ENCODE measurements at regions not wholly inside any gene's neighbourhood (a gene's known extent, or its start where the extent isn't known, plus 50 kb on each side); places are given as distances from the start of the nearest gene placed in this dataset.

GRCh38 chr10:108765794-108766193 is 1157.5 kb downstream of the XPNPEP1 start:
- no peak for DNase-seq

GRCh38 chr10:108757946-108758345 is 1165.4 kb downstream of the XPNPEP1 start:
- DNase-seq = no peak

- no peak for DNase-seq
These were observed 1167.7 kb downstream of the XPNPEP1 start for GRCh38 chr10:108755646-108756045.

- DNase-seq = no peak
These were observed 1170.0 kb downstream of the XPNPEP1 start for GRCh38 chr10:108753326-108753725.

- DNase-seq = no peak
These were observed 1174.3 kb downstream of the XPNPEP1 start for GRCh38 chr10:108749042-108749441.

- no peak for DNase-seq
These were observed 1187.2 kb downstream of the XPNPEP1 start for GRCh38 chr10:108736111-108736510.

GRCh38 chr10:108735380-108735779 is 1187.9 kb downstream of the XPNPEP1 start:
- DNase-seq = no peak

- no peak for DNase-seq
These were observed 1201.4 kb downstream of the XPNPEP1 start for GRCh38 chr10:108721874-108722273.

- DNase-seq = no peak
These were observed 1207.0 kb downstream of the XPNPEP1 start for GRCh38 chr10:108716352-108716751.

GRCh38 chr10:108709927-108710722 is 1213.2 kb downstream of the XPNPEP1 start:
- no peak for DNase-seq

GRCh38 chr10:108708363-108708762 is 1214.9 kb downstream of the XPNPEP1 start:
- no peak for DNase-seq

- DNase-seq = no peak
These were observed 1226.4 kb downstream of the XPNPEP1 start for GRCh38 chr10:108696792-108697477.

GRCh38 chr10:108691126-108691525 is 1232.2 kb downstream of the XPNPEP1 start:
- no peak for DNase-seq

GRCh38 chr10:108690530-108690929 is 1232.8 kb downstream of the XPNPEP1 start:
- DNase-seq = no peak

GRCh38 chr10:108689891-108690290 is 1233.4 kb downstream of the XPNPEP1 start:
- no peak for DNase-seq

- no peak for DNase-seq
These were observed 1235.0 kb downstream of the XPNPEP1 start for GRCh38 chr10:108688314-108688713.

GRCh38 chr10:108685863-108686531 is 1237.3 kb downstream of the XPNPEP1 start:
- no peak for DNase-seq

GRCh38 chr10:108684431-108684830 is 1238.9 kb downstream of the XPNPEP1 start:
- no peak for DNase-seq

GRCh38 chr10:108673741-108674140 is 1249.6 kb downstream of the XPNPEP1 start:
- no peak for DNase-seq

GRCh38 chr10:108663587-108663986 is 1259.7 kb downstream of the XPNPEP1 start:
- no peak for DNase-seq

- DNase-seq = no peak
These were observed 1260.3 kb downstream of the XPNPEP1 start for GRCh38 chr10:108662975-108663374.

GRCh38 chr10:108655057-108655456 is 1268.3 kb downstream of the XPNPEP1 start:
- DNase-seq = no peak

- DNase-seq = no peak
These were observed 1269.8 kb downstream of the XPNPEP1 start for GRCh38 chr10:108653531-108653930.

- no peak for DNase-seq
These were observed 1284.3 kb downstream of the XPNPEP1 start for GRCh38 chr10:108639010-108639409.

Measured in cerebellar nuclear complex (tissue), 1 donor.